HEK293 (cell line): ENCODE measurements at regions not wholly inside any gene's neighbourhood (a gene's known extent, or its start where the extent isn't known, plus 50 kb on each side); places are given as distances from the start of the nearest gene placed in this dataset.

ENCODE experiments used
- CTCF ChIA-PET: fragments of 350-600 bp; formaldehyde crosslinking; extraction: SDS; loops from one replicate; lab custom pipeline; 2021; ENCODE audit warnings: antibody characterized with exemption; lab: Yijun Ruan, JAX
- POLR2A ChIA-PET: fragments of 300-600 bp; formaldehyde crosslinking; extraction: SDS; loops from one replicate; lab custom pipeline; 2020; ENCODE audit warnings: antibody characterized with exemption, inconsistent platforms; lab: Yijun Ruan, JAX
- H3K27ac ChIP-seq: fragments of 200-500 bp; sonication (Bioruptor generic); 2 replicates; pipeline ENCODE4 v1.5.1; 2014; ENCODE audit warnings: low read depth, low read length, control low read depth, inconsistent platforms; ENCODE audit errors: extremely low read depth
- H3K36me3 ChIP-seq, 2 experiments: fragments of 200-500 bp in 1 of 2; sonication (Bioruptor generic) in 1 of 2; 1 replicate in 1 of 2; 2 replicates in 1 of 2; pipeline ENCODE4 v1.5.1; 2014 to 2017; ENCODE audit warnings: inconsistent platforms in 2 of 2, low read length in 2 of 2; ENCODE audit not compliant: control insufficient read depth in 2 of 2, insufficient read depth in 1 of 2
- H3K4me1 ChIP-seq: fragments of 200-500 bp; sonication (Bioruptor generic); 2 replicates; pipeline ENCODE4 v1.5.1; 2014; ENCODE audit warnings: mild to moderate bottlenecking, low read length, inconsistent platforms; ENCODE audit not compliant: control insufficient read depth, insufficient read depth
- H3K4me3 ChIP-seq: 2 replicates; pipeline ENCODE4 v1.5.1; 2011; ENCODE audit warnings: low read depth, mild to moderate bottlenecking, control low read depth, low read length, moderate library complexity
- H3K9me3 ChIP-seq: fragments of 200-500 bp; sonication (Bioruptor generic); 2 replicates; pipeline ENCODE4 v1.5.1; 2014; ENCODE audit warnings: low read depth, low read length, inconsistent platforms; ENCODE audit not compliant: control insufficient read depth, insufficient read depth
- EGR2 ChIP-seq: fragments of 450-650 bp; formaldehyde crosslinking; IDR thresholded peaks from 2 replicates; pipeline ENCODE4 v1.5.1; 2016; ENCODE audit warnings: low read depth, missing biosample characterization, missing genetic modification characterization
- KLF10 ChIP-seq: fragments of 450-650 bp; IDR thresholded peaks from 2 replicates; pipeline ENCODE4 v1.5.1; 2018; ENCODE audit warnings: missing biosample characterization, mild to moderate bottlenecking, missing genetic modification characterization
- KLF9 ChIP-seq: fragments of 450-650 bp; formaldehyde crosslinking; IDR thresholded peaks from 2 replicates; pipeline ENCODE4 v1.5.1; 2016; ENCODE audit warnings: missing biosample characterization, missing genetic modification characterization, low read depth
- REST ChIP-seq: fragments of 450-650 bp; formaldehyde crosslinking; IDR thresholded peaks from 2 replicates; pipeline ENCODE4 v1.5.1; 2016; ENCODE audit warnings: missing biosample characterization, missing genetic modification characterization
- YY1 ChIP-seq: fragments of 450-650 bp; formaldehyde crosslinking; IDR thresholded peaks from 2 replicates; pipeline ENCODE4 v1.5.1; 2018; ENCODE audit warnings: missing biosample characterization, missing genetic modification characterization
- ZBTB17 ChIP-seq: fragments of 450-650 bp; formaldehyde crosslinking; IDR thresholded peaks from 2 replicates; pipeline ENCODE4 v1.5.1; 2016; ENCODE audit warnings: missing biosample characterization, missing genetic modification characterization
- ZNF114 ChIP-seq: fragments of 450-650 bp; formaldehyde crosslinking; IDR thresholded peaks from 2 replicates; pipeline ENCODE4 v1.5.0; 2017; ENCODE audit warnings: missing biosample characterization, missing genetic modification characterization
- ZNF140 ChIP-seq: fragments of 450-650 bp; formaldehyde crosslinking; IDR thresholded peaks from 2 replicates; pipeline ENCODE4 v1.5.1; 2016; ENCODE audit warnings: missing biosample characterization, missing genetic modification characterization
- ZNF146 ChIP-seq: fragments of 450-650 bp; formaldehyde crosslinking; IDR thresholded peaks from 2 replicates; pipeline ENCODE4 v1.5.1; 2016; ENCODE audit warnings: missing biosample characterization, missing genetic modification characterization
- ZNF292 ChIP-seq: fragments of 450-650 bp; formaldehyde crosslinking; IDR thresholded peaks from 2 replicates; pipeline ENCODE4 v1.5.1; 2016; ENCODE audit warnings: low read depth, missing biosample characterization, missing genetic modification characterization, borderline replicate concordance
- ZNF350 ChIP-seq: fragments of 450-650 bp; formaldehyde crosslinking; IDR thresholded peaks from 2 replicates; pipeline ENCODE4 v1.5.0; 2017; ENCODE audit warnings: missing biosample characterization, mild to moderate bottlenecking, missing genetic modification characterization
- ZNF473 ChIP-seq: fragments of 450-650 bp; formaldehyde crosslinking; IDR thresholded peaks from 2 replicates; pipeline ENCODE4 v1.5.1; 2017; ENCODE audit warnings: missing biosample characterization, missing genetic modification characterization
- ZNF530 ChIP-seq: fragments of 450-650 bp; formaldehyde crosslinking; IDR thresholded peaks from 2 replicates; pipeline ENCODE4 v1.5.1; 2016; ENCODE audit warnings: low read depth, missing biosample characterization, missing genetic modification characterization
- ZNF548 ChIP-seq: fragments of 450-650 bp; formaldehyde crosslinking; IDR thresholded peaks from 2 replicates; pipeline ENCODE4 v1.5.1; 2016; ENCODE audit warnings: missing biosample characterization, missing genetic modification characterization
- ZNF610 ChIP-seq: fragments of 450-650 bp; formaldehyde crosslinking; IDR thresholded peaks from 2 replicates; pipeline ENCODE4 v1.5.1; 2016; ENCODE audit warnings: missing biosample characterization, missing genetic modification characterization, borderline replicate concordance
- ZNF660 ChIP-seq: fragments of 450-650 bp; IDR thresholded peaks from 2 replicates; pipeline ENCODE4 v1.5.1; 2018; ENCODE audit warnings: missing biosample characterization, mild to moderate bottlenecking, missing genetic modification characterization
- ZSCAN30 ChIP-seq: fragments of 450-650 bp; IDR thresholded peaks from 2 replicates; pipeline ENCODE4 v1.5.1; 2018; ENCODE audit warnings: missing biosample characterization, mild to moderate bottlenecking, missing genetic modification characterization, moderate library complexity
- TF ChIP-seq, protein P1 (sequence below): fragments of 450-650 bp; formaldehyde crosslinking; optimal IDR thresholded peaks from 2 replicates; pipeline ENCODE3; 2016; ENCODE audit warnings: missing biosample characterization, mild to moderate bottlenecking, missing genetic modification characterization
- TF ChIP-seq, protein P2 (sequence below): fragments of 450-650 bp; formaldehyde crosslinking; IDR thresholded peaks from 2 replicates; pipeline ENCODE4 v1.5.1; 2016; ENCODE audit warnings: missing biosample characterization, missing genetic modification characterization
- TF ChIP-seq, protein P3 (sequence below): fragments of 450-650 bp; formaldehyde crosslinking; IDR thresholded peaks from 2 replicates; pipeline ENCODE4 v1.5.1; 2016; ENCODE audit warnings: missing biosample characterization, missing genetic modification characterization

GRCh38 chr4:81577392-81577791 lies 105.7 kb upstream of the RASGEF1B start:
- TF ChIP-seq ZNF292 (tag by site-specific recombination), result no peak
- TF ChIP-seq ZNF140, result no peak
- TF ChIP-seq, protein P1, sequence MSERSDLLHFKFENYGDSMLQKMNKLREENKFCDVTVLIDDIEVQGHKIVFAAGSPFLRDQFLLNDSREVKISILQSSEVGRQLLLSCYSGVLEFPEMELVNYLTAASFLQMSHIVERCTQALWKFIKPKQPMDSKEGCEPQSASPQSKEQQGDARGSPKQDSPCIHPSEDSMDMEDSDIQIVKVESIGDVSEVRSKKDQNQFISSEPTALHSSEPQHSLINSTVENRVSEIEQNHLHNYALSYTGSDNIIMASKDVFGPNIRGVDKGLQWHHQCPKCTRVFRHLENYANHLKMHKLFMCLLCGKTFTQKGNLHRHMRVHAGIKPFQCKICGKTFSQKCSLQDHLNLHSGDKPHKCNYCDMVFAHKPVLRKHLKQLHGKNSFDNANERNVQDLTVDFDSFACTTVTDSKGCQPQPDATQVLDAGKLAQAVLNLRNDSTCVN (tag by site-specific recombination), result no peak
- TF ChIP-seq KLF10, result no peak
- no peak for TF ChIP-seq ZBTB17 (tag by site-specific recombination)
- no peak for TF ChIP-seq KLF9 (tag by site-specific recombination)
- CTCF ChIA-PET, result interaction anchor here (1.2 kb wide), 1 partner anchor 13 kb away, joined by 4 read pairs; no protein-coding TSS in a partner anchor

GRCh38 chr4:81574991-81575390 lies 103.3 kb upstream of the RASGEF1B start:
- no peak overlapping the region for H3K4me3 ChIP-seq

More at GRCh38 chr4:81577392-81577791, 105.7 kb upstream of the RASGEF1B start:
- no peak overlapping the region for H3K27ac ChIP-seq
- H3K4me1 ChIP-seq, result no peaks in the 10 kb centered on the region
- no peaks in the 10 kb centered on the region for H3K36me3 ChIP-seq
- POLR2A ChIA-PET, result no interaction called here
- no peak overlapping the region for H3K4me3 ChIP-seq
- H3K9me3 ChIP-seq, result no peaks in the 10 kb centered on the region

DNA sequence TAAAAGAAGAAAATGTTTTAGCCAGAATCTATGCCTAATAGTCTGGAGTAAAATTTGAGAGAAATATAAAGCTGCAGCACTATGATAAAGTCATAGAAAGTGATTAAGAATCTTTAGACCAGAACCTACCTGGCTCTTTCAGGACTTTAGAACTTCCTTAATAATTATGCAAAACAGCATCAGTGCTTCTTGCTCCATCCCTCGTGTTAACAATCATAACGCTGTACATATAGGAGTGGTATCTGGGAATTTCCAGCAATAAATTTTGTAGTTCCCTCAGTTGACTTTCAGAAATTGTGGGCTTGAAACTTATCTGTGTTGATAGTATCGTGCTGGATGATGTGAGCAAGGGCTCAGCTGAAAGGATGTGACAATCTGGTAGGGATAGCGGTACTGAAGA lies 102.1 kb upstream of the RASGEF1B start:
- Histone ChIP-seq H3K9me3 (no peaks in the 10 kb centered on the region), H3K27ac (no peak overlapping the region), H3K4me1 (no peaks in the 10 kb centered on the region), H3K4me3 (no peak overlapping the region), H3K36me3 (no peaks in the 10 kb centered on the region)
- POLR2A ChIA-PET, result no interaction called here
- TF ChIP-seq ZNF146 (tag by site-specific recombination), result no peak
- TF ChIP-seq ZNF660 (tag by site-specific recombination), result no peak
- TF ChIP-seq ZNF610 (tag by site-specific recombination), result no peak
- no peak for TF ChIP-seq YY1 (tag by site-specific recombination)
- no peak for TF ChIP-seq REST (tag by site-specific recombination)
- no peak for TF ChIP-seq KLF10
- TF ChIP-seq, protein P2, sequence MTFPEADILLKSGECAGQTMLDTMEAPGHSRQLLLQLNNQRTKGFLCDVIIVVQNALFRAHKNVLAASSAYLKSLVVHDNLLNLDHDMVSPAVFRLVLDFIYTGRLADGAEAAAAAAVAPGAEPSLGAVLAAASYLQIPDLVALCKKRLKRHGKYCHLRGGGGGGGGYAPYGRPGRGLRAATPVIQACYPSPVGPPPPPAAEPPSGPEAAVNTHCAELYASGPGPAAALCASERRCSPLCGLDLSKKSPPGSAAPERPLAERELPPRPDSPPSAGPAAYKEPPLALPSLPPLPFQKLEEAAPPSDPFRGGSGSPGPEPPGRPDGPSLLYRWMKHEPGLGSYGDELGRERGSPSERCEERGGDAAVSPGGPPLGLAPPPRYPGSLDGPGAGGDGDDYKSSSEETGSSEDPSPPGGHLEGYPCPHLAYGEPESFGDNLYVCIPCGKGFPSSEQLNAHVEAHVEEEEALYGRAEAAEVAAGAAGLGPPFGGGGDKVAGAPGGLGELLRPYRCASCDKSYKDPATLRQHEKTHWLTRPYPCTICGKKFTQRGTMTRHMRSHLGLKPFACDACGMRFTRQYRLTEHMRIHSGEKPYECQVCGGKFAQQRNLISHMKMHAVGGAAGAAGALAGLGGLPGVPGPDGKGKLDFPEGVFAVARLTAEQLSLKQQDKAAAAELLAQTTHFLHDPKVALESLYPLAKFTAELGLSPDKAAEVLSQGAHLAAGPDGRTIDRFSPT (tag by site-specific recombination), result no peak
- TF ChIP-seq, protein P3, sequence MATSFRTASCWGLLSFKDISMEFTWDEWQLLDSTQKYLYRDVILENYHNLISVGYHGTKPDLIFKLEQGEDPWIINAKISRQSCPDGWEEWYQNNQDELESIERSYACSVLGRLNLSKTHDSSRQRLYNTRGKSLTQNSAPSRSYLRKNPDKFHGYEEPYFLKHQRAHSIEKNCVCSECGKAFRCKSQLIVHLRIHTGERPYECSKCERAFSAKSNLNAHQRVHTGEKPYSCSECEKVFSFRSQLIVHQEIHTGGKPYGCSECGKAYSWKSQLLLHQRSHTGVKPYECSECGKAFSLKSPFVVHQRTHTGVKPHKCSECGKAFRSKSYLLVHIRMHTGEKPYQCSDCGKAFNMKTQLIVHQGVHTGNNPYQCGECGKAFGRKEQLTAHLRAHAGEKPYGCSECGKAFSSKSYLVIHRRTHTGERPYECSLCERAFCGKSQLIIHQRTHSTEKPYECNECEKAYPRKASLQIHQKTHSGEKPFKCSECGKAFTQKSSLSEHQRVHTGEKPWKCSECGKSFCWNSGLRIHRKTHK (tag by site-specific recombination), result no peak
- TF ChIP-seq ZNF114 (tag by site-specific recombination), result no peak
- TF ChIP-seq ZNF530 (tag by site-specific recombination), result no peak
- no peak for TF ChIP-seq ZNF548 (tag by site-specific recombination)
- TF ChIP-seq ZNF473 (tag by site-specific recombination), result no peak
- CTCF ChIA-PET, result interaction anchor here (0.7 kb wide), 1 partner anchor 712 kb away, joined by 3 read pairs; no protein-coding TSS in a partner anchor

More at GRCh38 chr4:81574991-81575390, 103.3 kb upstream of the RASGEF1B start:
- H3K27ac ChIP-seq, result no peak overlapping the region
- H3K9me3 ChIP-seq, result no peaks in the 10 kb centered on the region
- TF ChIP-seq ZNF350 (no peak), EGR2 (tag by site-specific recombination) (no peak), ZNF292 (tag by site-specific recombination) (no peak), ZSCAN30 (tag by site-specific recombination) (no peak)
- POLR2A ChIA-PET, result no interaction called here
- no peaks in the 10 kb centered on the region for H3K4me1 ChIP-seq
- CTCF ChIA-PET, result no interaction called here
- H3K36me3 ChIP-seq, result no peaks in the 10 kb centered on the region
